ENCODE measurements at regions not wholly inside any gene's neighbourhood (a gene's known extent, or its start where the extent isn't known, plus 50 kb on each side); places are given as distances from the start of the nearest gene placed in this dataset.
A peak's percentile ranks its signal among the peaks of the same experiment; 100 is the strongest.

DNA sequence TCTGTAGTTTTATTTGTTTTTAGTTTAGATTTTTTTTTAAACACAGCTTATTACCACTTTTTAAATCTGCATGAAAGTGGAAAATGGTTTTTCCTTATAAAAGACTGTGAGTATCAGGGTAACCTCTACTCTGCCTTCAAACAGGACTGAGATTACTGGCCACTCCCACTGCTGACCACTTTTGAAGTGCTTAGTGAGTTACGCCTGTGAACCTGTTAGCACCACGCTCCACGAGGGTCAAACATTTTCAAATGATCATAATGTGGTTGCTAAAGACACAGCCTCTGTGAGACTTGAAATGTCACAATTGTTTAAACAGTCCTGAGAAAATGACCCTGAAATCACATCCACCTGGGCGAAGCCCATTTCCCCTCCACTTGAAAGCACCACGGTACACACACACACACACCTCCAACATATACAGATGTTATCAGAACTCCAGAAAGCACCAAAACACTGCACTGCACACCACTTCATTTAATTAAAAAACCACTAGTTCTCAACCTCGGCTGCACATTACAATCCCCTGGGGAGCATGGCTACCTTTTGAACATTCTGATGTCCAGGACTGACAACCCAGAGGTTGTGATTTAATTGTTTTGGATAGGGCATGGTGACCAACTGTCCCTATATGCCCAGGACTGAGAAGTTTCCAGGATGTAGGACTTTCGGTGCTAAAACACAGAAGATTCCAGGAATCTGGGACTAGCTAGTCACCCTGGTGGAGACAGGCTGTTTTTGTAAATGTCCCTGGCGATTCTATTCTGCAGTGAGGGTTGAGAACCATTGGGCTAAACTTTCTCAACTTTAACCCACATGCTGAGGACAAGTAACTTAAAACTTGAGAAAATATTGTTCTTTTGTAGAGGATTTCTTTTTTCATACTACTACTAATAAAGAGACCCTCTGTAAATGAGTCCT is 176.4 kb upstream of the MYLIP start:
- Mint-ChIP-seq H3K27me3 (peaks cover 50% of the 10 kb centered on the region), H3K36me3 (ENCODE audit: insufficient read depth) (no peaks in the 10 kb centered on the region), H3K4me1 (ENCODE audit: low read depth) (peaks cover 45% of the 10 kb centered on the region), H3K4me3 (ENCODE audit: low read depth) (peak overlapping the region; percentile 36), H3K27ac (peak overlapping the region; percentile 2), H3K9me3 (ENCODE audit: low read depth) (no peaks in the 10 kb centered on the region)
- TF ChIP-seq CTCF (IDR thresholded peaks at IDR 0.05; ENCODE audit: unreplicated experiment), result no peak
- no peak for DNase-seq (ENCODE audit: low spot score, unreplicated experiment)

GRCh38 chr6:15950962-15951569 is 177.8 kb upstream of the MYLIP start:
- DNase-seq (ENCODE audit: low spot score, unreplicated experiment), result no peak
- no peak for TF ChIP-seq CTCF (IDR thresholded peaks at IDR 0.05; ENCODE audit: unreplicated experiment)
- Mint-ChIP-seq H3K4me1 (ENCODE audit: low read depth) (peaks cover 40% of the 10 kb centered on the region), H3K27ac (no peak overlapping the region), H3K4me3 (ENCODE audit: low read depth) (no peak overlapping the region), H3K9me3 (ENCODE audit: low read depth) (no peaks in the 10 kb centered on the region), H3K27me3 (peaks cover 36% of the 10 kb centered on the region), H3K36me3 (ENCODE audit: insufficient read depth) (no peaks in the 10 kb centered on the region)

GRCh38 chr6:15949982-15950381 is 178.9 kb upstream of the MYLIP start:
- Mint-ChIP-seq H3K36me3 (ENCODE audit: insufficient read depth) (no peaks in the 10 kb centered on the region), H3K27ac (no peak overlapping the region), H3K4me1 (ENCODE audit: low read depth) (peaks cover 40% of the 10 kb centered on the region), H3K9me3 (ENCODE audit: low read depth) (no peaks in the 10 kb centered on the region), H3K27me3 (peaks cover 25% of the 10 kb centered on the region), H3K4me3 (ENCODE audit: low read depth) (no peak overlapping the region)
- DNase-seq (ENCODE audit: low spot score, unreplicated experiment), result no peak
- no peak for TF ChIP-seq CTCF (IDR thresholded peaks at IDR 0.05; ENCODE audit: unreplicated experiment)

- peaks cover 39% of the 10 kb centered on the region for H3K4me1 Mint-ChIP-seq (ENCODE audit: low read depth)
- no peaks in the 10 kb centered on the region for H3K36me3 Mint-ChIP-seq (ENCODE audit: insufficient read depth)
- DNase-seq (ENCODE audit: low spot score, unreplicated experiment), result peak; percentile 26
- TF ChIP-seq CTCF (IDR thresholded peaks at IDR 0.05; ENCODE audit: unreplicated experiment), result no peak
- H3K4me3 Mint-ChIP-seq (ENCODE audit: low read depth), result no peak overlapping the region
- H3K27ac Mint-ChIP-seq, result peak overlapping the region; percentile 75
- no peaks in the 10 kb centered on the region for H3K9me3 Mint-ChIP-seq (ENCODE audit: low read depth)
- H3K27me3 Mint-ChIP-seq, result peaks cover 19% of the 10 kb centered on the region
Observed at GRCh38 chr6:15948930-15949900, 179.7 kb upstream of the MYLIP start.

DNA sequence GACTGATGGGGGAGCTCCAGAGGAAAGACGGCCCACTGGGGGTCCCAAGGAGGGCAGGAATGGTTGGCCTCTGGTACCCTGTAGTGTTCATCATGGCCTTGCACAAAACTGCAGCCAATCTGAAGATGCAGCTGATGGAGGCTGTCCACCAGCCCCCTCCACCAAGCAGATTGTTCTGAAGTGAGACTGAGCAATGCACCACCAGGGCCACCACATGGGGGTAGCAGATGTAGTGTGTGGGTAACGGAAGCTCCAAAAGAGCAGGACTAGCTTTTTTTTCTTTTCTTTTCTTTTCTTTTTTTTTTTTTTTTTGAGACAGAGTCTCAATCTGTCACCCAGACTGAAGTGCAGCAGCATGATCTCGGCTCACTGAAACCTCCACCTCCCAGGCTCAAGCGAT is 181.0 kb upstream of the MYLIP start:
- no peaks in the 10 kb centered on the region for H3K36me3 Mint-ChIP-seq (ENCODE audit: insufficient read depth)
- H3K4me1 Mint-ChIP-seq (ENCODE audit: low read depth), result peaks cover 33% of the 10 kb centered on the region
- no peak for DNase-seq (ENCODE audit: low spot score, unreplicated experiment)
- no peaks in the 10 kb centered on the region for H3K9me3 Mint-ChIP-seq (ENCODE audit: low read depth)
- H3K27me3 Mint-ChIP-seq, result peaks cover 8% of the 10 kb centered on the region
- H3K27ac Mint-ChIP-seq, result no peak overlapping the region
- TF ChIP-seq CTCF (IDR thresholded peaks at IDR 0.05; ENCODE audit: unreplicated experiment), result no peak
- H3K4me3 Mint-ChIP-seq (ENCODE audit: low read depth), result no peak overlapping the region
